Ectodermal cell (in vitro differentiated cells): ENCODE measurements at regions not wholly inside any gene's neighbourhood (a gene's known extent, or its start where the extent isn't known, plus 50 kb on each side); places are given as distances from the start of the nearest gene placed in this dataset.

Experiments used
- H3K27ac ChIP-seq: 2 replicates; pipeline ENCODE4 v1.7.0; 2013; ENCODE audit warnings: mild to moderate bottlenecking, low read depth, low read length; ENCODE audit not compliant: insufficient read depth, poor library complexity, severe bottlenecking
- H3K27me3 ChIP-seq: 2 replicates; pipeline ENCODE4 v1.7.0; 2013; ENCODE audit warnings: mild to moderate bottlenecking, low read length; ENCODE audit not compliant: insufficient read depth, control insufficient read depth, poor library complexity, severe bottlenecking
- H3K36me3 ChIP-seq: one replicate; pipeline ENCODE4 v1.7.0; 2013; ENCODE audit warnings: low read length; ENCODE audit not compliant: control insufficient read depth, insufficient read depth
- H3K4me1 ChIP-seq: one replicate; pipeline ENCODE4 v1.7.0; 2013; ENCODE audit warnings: low read length; ENCODE audit not compliant: control insufficient read depth, insufficient read depth
- H3K4me3 ChIP-seq: 2 replicates; pipeline ENCODE4 v1.7.0; 2013; ENCODE audit warnings: low read depth, low read length, control low read depth; ENCODE audit not compliant: insufficient read depth
- H3K9me3 ChIP-seq: 2 replicates; pipeline ENCODE4 v1.7.0; 2013; ENCODE audit warnings: mild to moderate bottlenecking, low read length, moderate library complexity; ENCODE audit not compliant: control insufficient read depth
- WGBS, 2 experiments: methylation state at CpG; one replicate each; pipeline ENCODE4 v1.1.7; 2013; ENCODE audit warnings: missing lambda C conversion rate in 2 of 2; 5-methylcytosine and 5-hydroxymethylcytosine counted together

DNA sequence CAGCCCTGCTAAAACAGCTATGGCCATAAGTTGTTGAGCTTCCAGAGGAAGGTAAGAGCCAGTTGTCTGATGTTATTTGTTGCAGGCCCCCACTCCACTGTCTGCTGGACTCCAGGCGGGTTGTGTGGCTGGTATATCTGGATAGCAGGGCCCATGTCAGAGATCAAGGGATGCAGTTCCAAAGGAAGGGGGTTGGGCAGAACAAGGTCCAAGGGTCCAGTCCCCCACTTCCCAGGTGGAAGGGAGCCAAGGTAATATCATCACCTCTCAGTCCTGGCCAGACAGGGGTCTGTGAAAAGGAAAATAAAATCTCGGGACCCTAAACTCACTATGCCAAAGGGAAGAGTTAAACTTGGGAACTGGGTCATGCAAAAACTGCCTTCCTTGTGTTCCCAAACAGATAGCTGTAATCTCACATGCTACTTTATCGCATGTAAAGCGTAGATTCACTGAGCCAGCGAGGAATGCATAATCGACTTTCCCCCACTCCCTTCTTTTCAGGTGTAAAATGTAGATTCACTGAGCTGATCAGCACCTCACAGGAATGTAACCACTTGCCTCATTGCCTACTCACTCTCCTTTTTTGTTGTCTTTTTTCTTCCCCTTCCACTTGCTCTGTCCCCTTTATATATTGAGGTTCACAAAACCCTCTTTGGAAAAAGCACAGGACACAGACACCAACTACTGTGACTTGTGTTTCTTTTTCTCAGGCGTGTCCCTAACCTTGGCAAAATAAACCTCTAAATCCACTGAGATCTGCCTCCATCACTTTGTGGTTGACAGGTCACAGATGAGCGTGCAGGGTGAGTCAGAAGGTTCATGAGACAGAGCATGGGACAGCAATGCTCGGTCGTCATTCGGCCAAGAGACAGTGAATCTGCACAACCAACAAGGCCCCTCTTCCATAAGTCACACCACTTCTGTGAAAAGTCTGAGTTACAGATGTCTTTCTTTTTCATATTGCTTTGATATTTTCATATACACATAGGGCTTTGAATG lies 255.3 kb upstream of the SIX2 start:
- Histone ChIP-seq H3K36me3 (no peaks in the 10 kb centered on the region), H3K4me1 (peaks cover under 1% of the 10 kb centered on the region), H3K9me3 (no peaks in the 10 kb centered on the region), H3K27me3 (no peaks in the 10 kb centered on the region), H3K4me3 (no peak overlapping the region), H3K27ac (no peak overlapping the region)
- 90 to 92% methylated on average over 11 of the region's 11 CpGs for WGBS, 2 experiments

DNA sequence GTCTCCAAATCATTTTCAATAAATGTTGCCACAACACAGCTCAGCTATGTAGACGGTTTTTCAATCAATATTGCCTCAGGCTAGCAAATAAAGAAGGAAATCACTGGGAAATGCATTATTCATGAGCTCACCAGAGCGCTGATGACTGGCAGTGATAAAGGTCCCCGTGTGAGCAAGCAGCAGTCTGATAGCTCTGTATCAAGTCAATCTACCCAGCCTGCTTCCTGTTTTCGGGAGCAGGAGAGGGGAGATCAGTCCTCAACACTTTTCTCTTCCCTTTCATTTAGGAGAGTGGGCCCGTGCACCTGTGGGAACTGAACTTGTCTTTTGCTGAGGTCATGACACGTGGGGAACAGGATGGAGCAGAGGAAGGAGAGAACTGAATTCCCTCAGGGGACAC lies 253.9 kb upstream of the SIX2 start:
- H3K27ac ChIP-seq = no peak overlapping the region
- H3K36me3 ChIP-seq = no peaks in the 10 kb centered on the region
- 75 to 83% methylated on average over 6 of the region's 6 CpGs for WGBS, 2 experiments
- H3K4me3 ChIP-seq = no peak overlapping the region
- H3K4me1 ChIP-seq = peaks cover 14% of the 10 kb centered on the region
- H3K27me3 ChIP-seq = no peaks in the 10 kb centered on the region
- no peaks in the 10 kb centered on the region for H3K9me3 ChIP-seq

GRCh38 chr2:45261746-45262145 lies 252.5 kb upstream of the SIX2 start:
- peaks cover 28% of the 10 kb centered on the region for H3K4me1 ChIP-seq
- H3K36me3 ChIP-seq = no peaks in the 10 kb centered on the region
- 82 to 84% methylated on average over 4 of the region's 4 CpGs for WGBS, 2 experiments
- no peaks in the 10 kb centered on the region for H3K27me3 ChIP-seq
- H3K27ac ChIP-seq = no peak overlapping the region
- no peaks in the 10 kb centered on the region for H3K9me3 ChIP-seq
- no peak overlapping the region for H3K4me3 ChIP-seq

GRCh38 chr2:45260946-45261345 lies 251.7 kb upstream of the SIX2 start:
- Histone ChIP-seq H3K27ac (no peak overlapping the region), H3K36me3 (no peaks in the 10 kb centered on the region), H3K9me3 (no peaks in the 10 kb centered on the region), H3K4me1 (peaks cover 36% of the 10 kb centered on the region), H3K27me3 (no peaks in the 10 kb centered on the region), H3K4me3 (no peak overlapping the region)
- WGBS, 2 experiments = 65 to 74% methylated on average over 5 of the region's 5 CpGs

GRCh38 chr2:45259547-45260160 lies 250.4 kb upstream of the SIX2 start:
- peaks cover 37% of the 10 kb centered on the region for H3K4me1 ChIP-seq
- H3K36me3 ChIP-seq = no peaks in the 10 kb centered on the region
- H3K4me3 ChIP-seq = no peak overlapping the region
- H3K27me3 ChIP-seq = no peaks in the 10 kb centered on the region
- WGBS, 2 experiments = 83 to 87% methylated on average over 8 of the region's 8 CpGs
- H3K27ac ChIP-seq = no peak overlapping the region
- no peaks in the 10 kb centered on the region for H3K9me3 ChIP-seq

GRCh38 chr2:45259138-45259537 lies 249.9 kb upstream of the SIX2 start:
- Histone ChIP-seq H3K27me3 (no peaks in the 10 kb centered on the region), H3K36me3 (no peaks in the 10 kb centered on the region), H3K9me3 (no peaks in the 10 kb centered on the region), H3K27ac (no peak overlapping the region), H3K4me1 (peaks cover 37% of the 10 kb centered on the region), H3K4me3 (no peak overlapping the region)
- 28 to 36% methylated on average over 8 of the region's 8 CpGs for WGBS, 2 experiments

DNA sequence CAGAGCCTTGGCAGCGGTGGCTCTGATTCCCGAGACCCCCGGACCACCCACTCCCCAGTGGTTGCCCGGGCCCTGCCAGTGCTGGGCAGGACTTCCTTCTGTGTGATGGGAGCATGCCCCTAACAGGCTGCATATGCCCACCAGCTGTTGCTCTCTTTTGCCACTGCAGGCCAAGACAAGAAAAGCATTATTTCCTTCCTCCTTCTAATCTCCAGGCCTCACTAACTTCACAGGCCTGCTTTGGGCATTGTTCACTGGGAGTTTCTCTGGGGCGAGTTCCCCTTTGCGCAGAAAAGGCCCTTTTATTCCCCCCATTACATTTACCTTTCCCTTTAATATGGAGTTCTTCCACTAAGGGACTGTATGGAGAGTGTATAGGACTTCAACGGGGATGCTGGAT lies 249.1 kb upstream of the SIX2 start:
- Histone ChIP-seq H3K4me1 (peaks cover 37% of the 10 kb centered on the region), H3K9me3 (no peaks in the 10 kb centered on the region), H3K27me3 (no peaks in the 10 kb centered on the region), H3K27ac (peak overlapping the region; percentile 21), H3K4me3 (no peak overlapping the region), H3K36me3 (no peaks in the 10 kb centered on the region)
- 67 to 76% methylated on average over 6 to 7 of the region's 7 CpGs for WGBS, 2 experiments

DNA sequence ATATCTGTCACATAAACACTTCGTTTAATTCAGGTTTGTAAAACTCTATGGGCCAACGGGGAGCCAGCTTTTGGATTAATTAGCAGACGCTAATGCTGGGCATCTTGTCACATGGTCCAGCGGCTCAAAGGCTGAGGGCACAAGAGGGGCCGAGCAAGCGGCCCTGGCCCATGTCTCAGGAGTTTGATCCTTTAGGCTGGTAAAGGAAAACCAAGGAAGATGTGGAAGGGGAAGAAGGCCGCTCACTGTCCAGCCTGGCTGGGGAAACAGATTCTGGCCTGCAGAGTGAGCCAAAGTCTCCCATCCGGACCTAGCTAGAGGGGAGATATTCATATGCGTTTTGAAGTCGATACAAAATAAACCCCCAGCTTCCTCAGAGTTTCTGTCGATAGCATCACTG lies 248.6 kb upstream of the SIX2 start:
- Histone ChIP-seq H3K4me1 (peaks cover 37% of the 10 kb centered on the region), H3K27me3 (no peaks in the 10 kb centered on the region), H3K9me3 (no peaks in the 10 kb centered on the region), H3K4me3 (no peak overlapping the region), H3K36me3 (no peaks in the 10 kb centered on the region), H3K27ac (no peak overlapping the region)
- 40 to 52% methylated on average over 11 of the region's 11 CpGs for WGBS, 2 experiments

- Histone ChIP-seq H3K27me3 (no peaks in the 10 kb centered on the region), H3K4me1 (peaks cover 37% of the 10 kb centered on the region), H3K36me3 (no peaks in the 10 kb centered on the region), H3K9me3 (no peaks in the 10 kb centered on the region), H3K4me3 (no peak overlapping the region), H3K27ac (no peak overlapping the region)
- 38% methylated on average over 15 to 16 of the region's 16 CpGs for WGBS, 2 experiments
Observed at GRCh38 chr2:45256867-45257641, 247.8 kb upstream of the SIX2 start.
